Neuron (in vitro differentiated cells): ENCODE measurements at regions not wholly inside any gene's neighbourhood (a gene's known extent, or its start where the extent isn't known, plus 50 kb on each side); places are given as distances from the start of the nearest gene placed in this dataset.
"Not testable (repeated sequence)": the region's sequence is repeated elsewhere in the genome, so short reads cannot be mapped to it uniquely, and the experiment has no call there.

Experiments
- H2AFZ ChIP-seq: one replicate; pipeline ENCODE4 v1.6.1; 2013; ENCODE audit warnings: low read depth, mild to moderate bottlenecking, inconsistent platforms, low read length, moderate library complexity
- H3K27me3 ChIP-seq: one replicate; pipeline ENCODE4 v1.6.1; 2013; ENCODE audit warnings: low read length; ENCODE audit not compliant: insufficient read depth
- H3K36me3 ChIP-seq: one replicate; pipeline ENCODE4 v1.6.1; 2013; ENCODE audit warnings: low read length; ENCODE audit not compliant: insufficient read depth
- H3K4me1 ChIP-seq: one replicate; pipeline ENCODE4 v1.6.1; 2013; ENCODE audit warnings: low read length; ENCODE audit not compliant: insufficient read depth
- H3K4me3 ChIP-seq: 2 replicates; pipeline ENCODE4 v1.5.1; 2013; ENCODE audit warnings: mild to moderate bottlenecking, low read length, moderate library complexity
- H3K9me3 ChIP-seq: one replicate; pipeline ENCODE4 v1.6.1; 2013; ENCODE audit warnings: low read length

DNA sequence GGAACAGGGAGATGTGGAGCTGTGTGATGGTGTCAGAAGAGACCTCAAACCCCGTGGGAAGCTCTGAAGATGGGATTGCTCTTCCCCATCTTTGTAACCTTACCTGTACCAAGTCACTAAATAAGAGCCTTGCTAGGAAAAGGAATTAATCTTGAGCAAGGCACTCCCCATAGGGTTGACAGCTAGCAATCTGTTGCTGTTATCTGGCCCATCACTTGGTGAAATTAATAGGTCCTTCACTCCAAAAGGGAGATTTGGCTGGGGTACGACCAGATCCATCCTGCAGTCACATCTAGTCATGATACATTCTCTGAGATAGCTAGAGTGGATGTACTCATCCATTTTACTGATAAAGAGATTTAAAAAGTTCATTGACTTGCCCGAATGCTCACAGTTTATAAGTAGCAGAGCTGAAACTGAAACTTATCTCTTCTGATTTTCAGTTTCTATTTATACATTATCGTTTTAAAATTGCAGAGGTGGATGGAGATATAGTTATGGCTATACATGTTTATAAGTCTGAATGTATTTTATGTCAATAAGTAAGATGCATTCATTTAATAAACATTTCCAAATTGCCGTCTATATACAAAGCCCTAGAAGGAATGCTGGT is 299.1 kb upstream of the MCTP2 start:
- Histone ChIP-seq H3K9me3 (no peaks in the 10 kb centered on the region), H3K4me1 (no peaks in the 10 kb centered on the region)

DNA sequence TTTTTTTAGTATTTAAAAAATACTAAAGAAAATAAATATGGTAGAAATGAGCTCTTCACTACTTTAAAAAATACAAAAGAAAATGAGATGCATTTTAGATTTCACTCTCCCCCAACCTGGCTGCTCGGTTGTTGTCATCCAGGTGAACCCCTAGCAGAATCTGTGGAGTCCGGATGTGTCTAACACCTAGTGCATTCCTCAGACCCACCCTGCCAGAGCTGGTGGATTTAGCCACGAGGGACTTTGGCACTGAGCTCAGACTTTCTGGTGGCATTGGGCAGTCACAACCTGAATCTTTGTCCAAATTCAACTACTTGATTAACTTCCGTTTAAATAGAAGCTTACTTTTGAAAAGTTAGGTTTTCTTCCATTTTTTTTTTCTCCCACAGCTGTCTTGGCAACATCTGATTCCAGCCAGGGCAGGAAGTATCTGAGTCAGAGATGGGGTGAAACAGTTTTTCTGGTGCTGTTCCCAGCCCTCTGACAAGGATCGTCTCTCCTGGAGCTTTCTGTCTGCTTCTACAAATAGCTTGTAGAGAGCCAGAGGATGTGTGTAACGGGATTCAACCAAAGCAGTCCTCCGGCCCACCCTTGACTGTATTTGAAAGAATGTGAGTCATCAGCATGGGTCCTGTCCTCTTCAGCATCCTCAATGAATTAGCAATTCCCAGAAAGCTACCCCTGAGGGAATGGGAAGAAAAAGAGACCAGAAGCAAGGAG is 301.8 kb upstream of the MCTP2 start:
- Histone ChIP-seq H3K4me3 (no peak overlapping the region), H3K9me3 (no peaks in the 10 kb centered on the region), H2AFZ (no peak overlapping the region), H3K36me3 (no peaks in the 10 kb centered on the region), H3K4me1 (no peaks in the 10 kb centered on the region), H3K27me3 (no peaks in the 10 kb centered on the region)

More for the DNA sequence above, 299.1 kb upstream of the MCTP2 start:
- H2AFZ ChIP-seq, result no peak overlapping the region
- no peak overlapping the region for H3K4me3 ChIP-seq
- H3K36me3 ChIP-seq, result no peaks in the 10 kb centered on the region
- H3K27me3 ChIP-seq, result no peaks in the 10 kb centered on the region

DNA sequence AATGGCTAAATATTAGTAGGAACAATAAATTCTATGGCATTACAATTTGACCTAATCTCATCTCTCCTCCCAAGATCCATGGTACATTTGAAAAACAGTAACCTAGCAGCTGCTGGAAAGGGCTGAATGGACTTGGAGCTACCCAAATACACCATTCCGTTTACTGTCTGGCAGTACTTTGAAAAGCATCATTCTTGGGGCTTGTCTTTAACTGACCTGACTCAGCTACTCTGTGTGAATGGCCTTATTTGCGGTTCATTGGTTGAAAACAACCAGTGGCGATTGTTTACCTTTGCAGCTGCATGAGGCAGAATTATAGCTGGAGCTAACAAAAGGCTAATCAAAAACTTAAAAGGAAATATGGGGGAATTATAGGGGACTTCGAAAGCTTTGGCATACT is 311.2 kb upstream of the MCTP2 start:
- Histone ChIP-seq H3K4me3 (no peak overlapping the region), H3K36me3 (no peaks in the 10 kb centered on the region), H3K27me3 (no peaks in the 10 kb centered on the region), H3K9me3 (no peaks in the 10 kb centered on the region), H2AFZ (no peak overlapping the region), H3K4me1 (peaks cover 5% of the 10 kb centered on the region)

DNA sequence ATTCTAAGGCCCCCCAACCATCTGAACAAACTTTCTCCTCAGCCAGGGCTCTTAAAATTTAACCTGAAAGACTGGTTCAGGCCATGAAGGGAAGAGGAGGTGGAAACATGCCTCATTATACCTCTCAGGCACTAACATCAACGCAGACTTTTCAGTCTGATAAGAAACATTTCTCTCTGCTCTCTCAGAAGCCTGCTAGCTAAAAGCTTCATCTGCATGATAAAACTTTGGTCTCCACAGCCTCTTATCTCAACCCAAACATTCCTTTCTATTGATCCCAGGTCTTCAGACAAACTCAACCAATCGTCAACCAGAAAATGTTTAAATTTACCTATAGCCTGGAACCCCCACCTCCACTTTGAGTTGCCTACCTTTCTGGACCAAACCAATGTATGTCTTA is 312.6 kb upstream of the MCTP2 start:
- H3K36me3 ChIP-seq, H3K9me3 ChIP-seq, H3K27me3 ChIP-seq, H3K4me3 ChIP-seq, H3K4me1 ChIP-seq, H2AFZ ChIP-seq: not testable (repeated sequence)

DNA sequence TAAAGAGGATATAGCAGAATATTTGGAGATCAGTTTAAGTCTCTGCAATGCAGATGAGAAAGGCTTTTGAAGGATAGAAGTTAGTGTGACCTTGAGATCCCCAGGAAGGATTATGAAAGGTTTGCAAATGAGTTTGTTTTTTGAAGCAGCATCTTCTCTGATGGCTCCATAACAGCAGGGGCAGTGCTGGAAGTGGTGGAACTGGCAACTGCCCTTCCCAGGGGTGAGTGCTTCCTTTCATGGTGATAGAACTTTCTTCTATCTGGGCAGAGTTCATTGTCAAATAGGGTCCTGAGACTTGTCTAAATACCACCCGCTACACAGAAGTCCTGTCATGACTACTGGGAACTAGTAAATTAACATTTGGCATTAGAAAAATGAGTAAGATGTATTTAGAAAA is 314.2 kb upstream of the MCTP2 start:
- Histone ChIP-seq H3K4me1 (peaks cover 5% of the 10 kb centered on the region), H3K4me3 (no peak overlapping the region)

DNA sequence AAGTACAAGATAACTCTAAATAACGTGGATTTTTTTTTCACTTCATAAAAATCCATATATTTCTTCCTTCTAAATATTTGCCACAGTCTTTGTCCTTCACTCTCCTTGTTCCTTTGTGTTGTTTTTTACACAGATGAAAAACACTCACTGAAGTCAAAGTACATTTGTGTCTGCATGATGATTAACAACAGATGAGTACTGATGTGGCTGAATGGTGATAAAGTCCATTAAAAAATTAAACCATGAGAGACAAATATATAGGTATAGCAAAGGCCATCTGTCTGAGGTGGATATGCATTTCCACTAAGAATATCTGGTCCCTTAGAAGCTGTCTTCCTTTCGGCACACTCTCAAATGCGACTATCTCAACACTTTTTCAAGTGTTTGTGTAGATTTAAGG is 317.5 kb upstream of the MCTP2 start:
- Histone ChIP-seq H3K9me3 (no peaks in the 10 kb centered on the region), H2AFZ (no peak overlapping the region), H3K4me3 (no peak overlapping the region), H3K4me1 (peaks cover 3% of the 10 kb centered on the region), H3K27me3 (no peaks in the 10 kb centered on the region), H3K36me3 (no peaks in the 10 kb centered on the region)

More for the DNA sequence above, 314.2 kb upstream of the MCTP2 start:
- H3K9me3 ChIP-seq, result no peaks in the 10 kb centered on the region
- no peak overlapping the region for H2AFZ ChIP-seq
- H3K36me3 ChIP-seq, result no peaks in the 10 kb centered on the region
- no peaks in the 10 kb centered on the region for H3K27me3 ChIP-seq

DNA sequence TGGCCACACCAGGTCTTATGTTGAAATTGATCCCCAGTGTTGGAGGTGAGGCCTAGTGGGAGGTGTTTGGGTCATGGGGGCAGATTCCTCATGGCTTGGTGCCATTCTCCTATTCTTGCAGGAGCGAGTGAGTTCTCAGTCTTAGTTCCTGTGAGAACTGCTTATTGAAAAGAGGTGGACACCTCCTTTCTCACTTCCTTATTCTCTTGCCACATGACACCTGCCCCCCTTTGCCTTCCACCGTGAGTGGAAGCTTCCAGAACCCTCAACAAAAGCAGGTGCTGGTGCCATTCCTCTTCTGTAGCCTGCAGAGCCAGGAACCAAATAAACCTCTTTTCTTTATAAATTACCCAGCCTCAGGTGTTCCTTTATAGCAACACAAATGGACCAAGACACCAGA is 318.1 kb upstream of the MCTP2 start:
- H3K27me3 ChIP-seq, result no peaks in the 10 kb centered on the region
- no peak overlapping the region for H2AFZ ChIP-seq
- no peaks in the 10 kb centered on the region for H3K36me3 ChIP-seq
- no peaks in the 10 kb centered on the region for H3K9me3 ChIP-seq
- H3K4me1 ChIP-seq, result no peaks in the 10 kb centered on the region
- no peak overlapping the region for H3K4me3 ChIP-seq

DNA sequence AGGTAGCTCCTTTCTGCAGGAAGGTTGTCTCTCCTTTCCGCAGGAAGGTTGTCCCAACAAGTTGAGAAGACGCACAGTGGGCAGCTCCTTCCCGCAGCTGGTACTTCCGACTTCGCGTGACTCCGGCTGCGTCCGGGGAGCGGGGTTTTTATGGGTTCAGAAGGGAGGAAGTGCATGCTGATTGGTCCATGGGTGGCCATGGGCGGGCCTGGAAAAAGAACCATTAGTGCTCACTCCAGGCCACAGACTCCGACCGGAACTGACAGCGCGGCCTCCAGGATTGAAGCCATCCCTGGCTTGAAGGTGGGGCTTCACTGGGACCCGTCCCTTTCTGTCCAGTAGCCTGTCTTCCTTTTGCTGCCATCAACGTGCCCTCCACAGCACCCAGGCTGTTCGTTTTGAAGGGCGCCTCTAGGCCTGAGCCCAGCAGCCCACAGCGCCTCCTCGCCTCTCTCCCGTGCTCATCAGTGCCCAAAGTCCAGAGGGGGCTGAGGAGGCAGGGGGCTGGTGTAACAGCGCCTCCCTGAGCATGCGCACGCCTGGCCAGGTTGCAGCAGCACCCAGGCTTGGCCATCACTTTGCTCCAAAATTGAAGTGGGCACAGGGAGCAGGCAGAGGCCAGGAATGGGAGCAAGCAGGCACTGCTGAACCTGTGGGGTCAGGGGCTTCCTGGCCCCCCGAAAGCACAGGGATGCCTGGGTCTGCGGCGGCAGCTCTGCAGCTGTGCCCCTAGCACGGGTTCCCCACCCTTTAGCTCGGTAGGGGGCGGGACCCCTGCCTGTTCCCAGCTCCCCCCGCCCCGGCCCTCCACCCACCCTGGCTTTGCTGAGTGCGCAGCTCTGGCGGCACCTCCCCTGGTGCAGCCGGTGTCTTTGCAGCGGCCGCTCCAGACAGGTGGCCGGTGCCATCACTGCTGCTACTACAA is 330.6 kb upstream of the MCTP2 start:
- H3K9me3 ChIP-seq, result peaks cover 3% of the 10 kb centered on the region
- no peaks in the 10 kb centered on the region for H3K27me3 ChIP-seq
- peaks cover 8% of the 10 kb centered on the region for H3K4me1 ChIP-seq
- H2AFZ ChIP-seq, result no peak overlapping the region
- no peaks in the 10 kb centered on the region for H3K36me3 ChIP-seq
- H3K4me3 ChIP-seq, result no peak overlapping the region

DNA sequence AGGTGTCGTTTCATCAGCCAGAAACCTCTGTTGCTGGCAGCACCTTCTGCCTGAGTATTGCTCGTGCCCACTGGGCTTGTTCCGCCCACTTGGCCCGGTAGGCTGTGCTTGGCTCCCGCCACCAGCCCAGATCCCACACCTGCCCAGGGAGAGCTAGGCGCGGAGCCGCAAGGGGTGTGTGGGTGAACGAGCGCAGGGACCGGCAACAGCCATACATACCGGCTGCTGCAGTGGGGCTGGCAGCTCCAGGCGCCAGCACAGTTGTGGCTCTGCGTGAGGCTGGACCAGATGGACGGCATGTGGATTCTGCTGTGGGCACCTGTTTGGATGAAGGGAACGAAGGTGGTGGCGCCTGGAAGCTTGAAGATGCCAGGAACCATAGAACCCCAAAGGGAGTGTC is 331.5 kb upstream of the MCTP2 start:
- Histone ChIP-seq H2AFZ (no peak overlapping the region), H3K4me1 (peaks cover 8% of the 10 kb centered on the region), H3K36me3 (no peaks in the 10 kb centered on the region), H3K4me3 (no peak overlapping the region), H3K27me3 (no peaks in the 10 kb centered on the region), H3K9me3 (peaks cover 3% of the 10 kb centered on the region)

DNA sequence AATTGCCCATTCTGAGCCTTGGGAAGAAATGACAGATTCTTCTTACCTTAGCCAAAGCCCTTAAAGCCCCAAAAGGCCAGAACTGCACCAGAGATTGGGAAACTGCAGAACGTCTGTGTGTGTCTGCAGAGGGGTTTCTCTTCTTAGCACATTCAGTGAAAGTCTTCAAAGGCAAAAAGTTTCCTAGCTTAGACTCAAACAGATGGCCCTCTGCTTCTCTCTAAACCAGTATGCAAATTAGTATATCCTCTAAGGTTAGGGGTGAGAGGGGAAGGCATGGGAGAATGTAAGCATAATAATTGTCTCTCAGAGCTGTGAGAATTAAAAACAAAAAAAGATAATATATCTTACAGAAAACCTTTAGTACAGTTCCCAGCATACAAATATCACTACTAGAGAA is 334.0 kb upstream of the MCTP2 start:
- Histone ChIP-seq H2AFZ (no peak overlapping the region), H3K9me3 (peaks cover 3% of the 10 kb centered on the region), H3K27me3 (no peaks in the 10 kb centered on the region), H3K4me3 (no peak overlapping the region), H3K4me1 (peaks cover 8% of the 10 kb centered on the region), H3K36me3 (no peaks in the 10 kb centered on the region)

DNA sequence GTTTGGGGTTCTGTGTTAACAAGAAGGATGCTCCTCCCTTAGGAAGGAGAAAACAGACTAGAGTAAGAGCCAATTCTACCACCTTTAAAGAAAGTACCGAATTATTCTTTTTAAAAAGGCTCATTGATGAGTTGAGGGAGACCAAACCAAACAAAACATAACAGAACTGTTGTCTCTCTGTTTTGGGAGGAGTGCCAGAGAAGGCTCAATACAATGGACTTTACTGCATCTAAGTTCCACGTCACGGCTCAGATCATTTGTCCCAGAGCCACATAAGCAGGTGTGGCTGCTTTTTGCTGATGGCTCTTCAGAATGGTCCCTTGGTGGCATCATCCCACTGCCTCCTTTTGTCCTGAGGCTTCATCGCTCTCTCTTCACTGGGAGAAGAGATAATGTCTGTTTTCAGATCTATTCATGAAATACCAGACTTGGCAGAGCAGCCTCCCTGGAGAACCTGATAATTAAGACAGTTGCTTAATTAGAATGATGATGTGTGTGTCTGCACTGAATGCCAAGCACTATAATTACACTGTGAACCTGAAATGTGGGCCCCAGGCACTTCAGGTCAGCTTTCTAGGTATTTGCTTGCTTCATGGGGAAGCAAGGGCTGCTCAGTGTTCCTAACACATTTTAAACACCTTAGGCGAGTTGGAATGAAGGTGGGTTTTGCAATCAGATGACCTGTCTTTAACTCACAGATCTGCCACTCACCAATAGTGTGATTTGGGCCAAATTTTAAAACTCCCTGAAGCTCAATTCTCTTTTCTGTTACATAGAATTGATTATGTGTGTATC is 335.2 kb upstream of the MCTP2 start:
- H3K36me3 ChIP-seq, result no peaks in the 10 kb centered on the region
- no peak overlapping the region for H2AFZ ChIP-seq
- H3K27me3 ChIP-seq, result no peaks in the 10 kb centered on the region
- peaks cover 3% of the 10 kb centered on the region for H3K9me3 ChIP-seq
- no peak overlapping the region for H3K4me3 ChIP-seq
- H3K4me1 ChIP-seq, result peaks cover 8% of the 10 kb centered on the region

DNA sequence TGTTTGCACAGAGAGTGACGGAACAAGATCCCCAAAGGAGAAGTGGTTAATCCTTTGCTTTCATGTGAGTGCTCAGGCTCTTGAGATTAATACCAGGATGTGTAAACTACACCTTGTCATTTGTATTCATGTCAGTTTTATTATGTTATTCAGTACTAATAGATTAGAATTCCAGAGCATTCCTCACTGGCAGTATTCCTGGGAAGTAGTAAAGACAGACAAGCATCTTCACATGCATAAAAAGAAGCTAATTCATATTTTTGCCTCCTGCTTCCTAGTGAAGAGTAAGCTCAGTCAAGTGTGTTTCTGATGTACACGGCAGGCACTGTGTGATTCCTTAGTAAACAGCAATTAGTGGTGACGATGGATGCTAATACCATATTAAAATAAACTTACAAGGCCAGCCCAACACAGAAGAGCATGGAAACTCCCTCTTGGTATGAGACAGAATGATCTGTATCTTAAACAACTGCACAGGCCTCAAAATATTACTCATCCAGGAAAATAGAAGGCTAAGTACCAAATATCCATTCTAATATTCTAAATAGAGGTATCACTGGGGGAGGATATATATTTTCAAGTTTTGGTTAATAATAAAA is 336.8 kb upstream of the MCTP2 start:
- Histone ChIP-seq H2AFZ (no peak overlapping the region), H3K9me3 (no peaks in the 10 kb centered on the region), H3K36me3 (no peaks in the 10 kb centered on the region), H3K4me3 (no peak overlapping the region), H3K4me1 (peaks cover 8% of the 10 kb centered on the region), H3K27me3 (no peaks in the 10 kb centered on the region)
